HEK293T (cell line): ENCODE measurements at regions not wholly inside any gene's neighbourhood (a gene's known extent, or its start where the extent isn't known, plus 50 kb on each side); places are given as distances from the start of the nearest gene placed in this dataset.

Source experiments
- ARNT ChIP-seq: fragments of 450-650 bp; IDR thresholded peaks from 2 replicates; pipeline ENCODE4 v1.6.1; 2017; ENCODE audit warnings: mild to moderate bottlenecking
- NFRKB ChIP-seq: fragments of 450-650 bp; IDR thresholded peaks from 2 replicates; pipeline ENCODE4 v1.6.1; 2016; ENCODE audit warnings: mild to moderate bottlenecking, moderate library complexity
- SUZ12 ChIP-seq: fragments of 450-650 bp; IDR thresholded peaks from 2 replicates; pipeline ENCODE4 v1.6.1; 2016; ENCODE audit warnings: mild to moderate bottlenecking

- TF ChIP-seq NFRKB, result no peak
- TF ChIP-seq ARNT, result no peak
- TF ChIP-seq SUZ12, result no peak
Measured at GRCh38 chr9:26357803-26358344, 534.7 kb downstream of the CAAP1 start.
